ENCODE measurements at regions not wholly inside any gene's neighbourhood (a gene's known extent, or its start where the extent isn't known, plus 50 kb on each side); places are given as distances from the start of the nearest gene placed in this dataset.
"Not testable (repeated sequence)": the region's sequence is repeated elsewhere in the genome, so short reads cannot be mapped to it uniquely, and the experiment has no call there.

- no peaks in the 10 kb centered on the region for H3K27me3 Mint-ChIP-seq (ENCODE audit: low read depth)
- no peak for DNase-seq (ENCODE audit: low spot score)
- no peaks in the 10 kb centered on the region for H3K36me3 Mint-ChIP-seq (ENCODE audit: low read depth)
- TF ChIP-seq, protein P1, sequence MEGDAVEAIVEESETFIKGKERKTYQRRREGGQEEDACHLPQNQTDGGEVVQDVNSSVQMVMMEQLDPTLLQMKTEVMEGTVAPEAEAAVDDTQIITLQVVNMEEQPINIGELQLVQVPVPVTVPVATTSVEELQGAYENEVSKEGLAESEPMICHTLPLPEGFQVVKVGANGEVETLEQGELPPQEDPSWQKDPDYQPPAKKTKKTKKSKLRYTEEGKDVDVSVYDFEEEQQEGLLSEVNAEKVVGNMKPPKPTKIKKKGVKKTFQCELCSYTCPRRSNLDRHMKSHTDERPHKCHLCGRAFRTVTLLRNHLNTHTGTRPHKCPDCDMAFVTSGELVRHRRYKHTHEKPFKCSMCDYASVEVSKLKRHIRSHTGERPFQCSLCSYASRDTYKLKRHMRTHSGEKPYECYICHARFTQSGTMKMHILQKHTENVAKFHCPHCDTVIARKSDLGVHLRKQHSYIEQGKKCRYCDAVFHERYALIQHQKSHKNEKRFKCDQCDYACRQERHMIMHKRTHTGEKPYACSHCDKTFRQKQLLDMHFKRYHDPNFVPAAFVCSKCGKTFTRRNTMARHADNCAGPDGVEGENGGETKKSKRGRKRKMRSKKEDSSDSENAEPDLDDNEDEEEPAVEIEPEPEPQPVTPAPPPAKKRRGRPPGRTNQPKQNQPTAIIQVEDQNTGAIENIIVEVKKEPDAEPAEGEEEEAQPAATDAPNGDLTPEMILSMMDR (IDR thresholded peaks at IDR 0.05): no peak
- no peaks in the 10 kb centered on the region for H3K4me1 Mint-ChIP-seq (ENCODE audit: low read depth)
- H3K4me3 Mint-ChIP-seq (ENCODE audit: unreplicated experiment): no peak overlapping the region
- peaks cover 28% of the 10 kb centered on the region for H3K9me3 Mint-ChIP-seq (ENCODE audit: low read depth)
- no peak overlapping the region for H3K27ac Mint-ChIP-seq (ENCODE audit: unreplicated experiment)
These were observed 106.5 kb upstream of the IZUMO3 start for GRCh38 chr9:24652181-24652580.

DNA sequence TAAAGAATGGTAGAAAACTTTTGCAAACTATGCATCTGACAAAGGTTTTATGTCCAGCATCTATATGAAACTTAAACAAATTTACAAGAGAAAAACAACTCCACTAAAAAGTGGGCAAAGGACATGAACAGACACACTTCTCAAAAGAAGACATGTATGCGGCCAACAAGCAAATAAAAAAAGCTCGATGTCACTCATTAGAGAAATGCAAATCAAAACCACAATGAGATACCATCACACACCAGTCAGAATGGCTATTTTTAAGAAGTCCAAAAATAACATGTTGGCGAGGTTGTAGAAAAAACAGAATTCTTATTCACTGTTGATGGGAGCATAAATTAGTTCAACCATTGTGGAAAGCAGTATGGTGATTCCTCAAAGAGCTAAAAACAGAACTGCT, 83.1 kb upstream of the IZUMO3 start:
- not testable (repeated sequence) for H3K27ac Mint-ChIP-seq (ENCODE audit: unreplicated experiment); H3K4me3 Mint-ChIP-seq (ENCODE audit: unreplicated experiment); H3K36me3 Mint-ChIP-seq (ENCODE audit: low read depth); H3K4me1 Mint-ChIP-seq (ENCODE audit: low read depth); H3K27me3 Mint-ChIP-seq (ENCODE audit: low read depth); DNase-seq (ENCODE audit: low spot score)
- peaks cover 14% of the 10 kb centered on the region for H3K9me3 Mint-ChIP-seq (ENCODE audit: low read depth)

DNA sequence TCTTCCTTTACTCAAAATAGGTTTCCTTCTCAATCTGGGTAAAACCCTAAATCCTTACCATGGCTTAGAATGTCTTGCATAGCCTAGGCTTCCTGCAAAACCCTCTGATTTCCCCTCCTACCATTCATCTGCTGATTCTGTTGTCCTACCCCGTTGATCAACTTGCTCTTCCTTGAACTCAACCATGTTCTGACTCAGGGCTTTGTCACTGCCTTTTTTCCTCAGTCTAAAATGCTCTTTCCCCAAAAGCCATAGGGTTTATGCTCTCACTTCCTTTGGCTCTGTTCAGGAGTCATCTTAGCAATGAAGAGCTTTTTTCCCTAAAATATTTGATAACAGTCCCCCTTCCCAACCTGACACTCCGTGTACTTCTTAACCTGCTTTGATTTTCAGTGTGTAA, 79.4 kb upstream of the IZUMO3 start:
- Mint-ChIP-seq H3K4me1 (ENCODE audit: low read depth) (no peaks in the 10 kb centered on the region), H3K27ac (ENCODE audit: unreplicated experiment) (no peak overlapping the region), H3K36me3 (ENCODE audit: low read depth) (no peaks in the 10 kb centered on the region), H3K27me3 (ENCODE audit: low read depth) (no peaks in the 10 kb centered on the region), H3K4me3 (ENCODE audit: unreplicated experiment) (no peak overlapping the region), H3K9me3 (ENCODE audit: low read depth) (peaks cover 10% of the 10 kb centered on the region)
- TF ChIP-seq, protein P1 (IDR thresholded peaks at IDR 0.05): no peak
- no peak for DNase-seq (ENCODE audit: low spot score)

DNA sequence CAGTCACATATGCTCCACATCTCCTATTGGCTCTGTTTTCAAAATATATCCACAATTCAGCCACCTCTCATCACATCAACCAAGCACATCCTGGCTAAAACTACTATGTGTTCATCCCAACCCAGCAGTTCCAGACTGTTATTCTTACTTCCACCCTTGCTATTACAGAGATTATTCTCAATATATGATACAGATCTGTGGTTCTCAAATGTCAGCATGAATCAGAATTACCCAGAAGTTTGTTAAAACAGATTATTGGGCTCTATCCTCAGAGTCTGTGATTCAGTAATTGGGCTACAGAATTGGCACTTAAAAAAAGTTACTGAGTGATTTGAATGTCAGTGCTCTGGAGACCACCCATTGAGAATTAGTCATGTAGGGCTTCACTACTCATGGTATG, 78.8 kb upstream of the IZUMO3 start:
- no peaks in the 10 kb centered on the region for H3K36me3 Mint-ChIP-seq (ENCODE audit: low read depth)
- no peak overlapping the region for H3K27ac Mint-ChIP-seq (ENCODE audit: unreplicated experiment)
- TF ChIP-seq, protein P1 (IDR thresholded peaks at IDR 0.05): no peak
- no peaks in the 10 kb centered on the region for H3K27me3 Mint-ChIP-seq (ENCODE audit: low read depth)
- H3K9me3 Mint-ChIP-seq (ENCODE audit: low read depth): peaks cover 10% of the 10 kb centered on the region
- DNase-seq (ENCODE audit: low spot score): no peak
- no peak overlapping the region for H3K4me3 Mint-ChIP-seq (ENCODE audit: unreplicated experiment)
- H3K4me1 Mint-ChIP-seq (ENCODE audit: low read depth): no peaks in the 10 kb centered on the region

DNA sequence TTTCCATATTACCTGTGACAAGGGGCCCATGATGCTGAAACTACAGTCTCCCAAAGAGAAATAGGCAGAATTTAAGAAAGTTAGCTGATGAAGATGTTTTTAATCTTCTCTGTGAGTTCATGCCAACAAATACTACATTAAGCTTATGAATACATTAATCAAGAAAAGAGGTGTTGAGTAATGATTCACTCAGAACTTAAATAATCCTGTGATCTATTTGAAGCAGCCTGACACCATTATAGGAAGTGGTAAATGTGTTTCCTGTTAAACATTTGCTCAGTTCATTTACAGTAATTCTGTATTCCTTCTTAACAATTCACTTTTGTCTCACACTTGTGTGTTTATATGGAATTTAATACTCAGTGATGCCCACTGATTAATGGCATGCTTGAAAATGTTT, 75.0 kb upstream of the IZUMO3 start:
- TF ChIP-seq, protein P1 (IDR thresholded peaks at IDR 0.05): no peak
- Mint-ChIP-seq H3K27ac (ENCODE audit: unreplicated experiment) (no peak overlapping the region), H3K9me3 (ENCODE audit: low read depth) (peaks cover 5% of the 10 kb centered on the region), H3K36me3 (ENCODE audit: low read depth) (no peaks in the 10 kb centered on the region), H3K27me3 (ENCODE audit: low read depth) (no peaks in the 10 kb centered on the region), H3K4me1 (ENCODE audit: low read depth) (no peaks in the 10 kb centered on the region), H3K4me3 (ENCODE audit: unreplicated experiment) (no peak overlapping the region)
- no peak for DNase-seq (ENCODE audit: low spot score)

- no peaks in the 10 kb centered on the region for H3K4me1 Mint-ChIP-seq (ENCODE audit: low read depth)
- no peak overlapping the region for H3K4me3 Mint-ChIP-seq (ENCODE audit: unreplicated experiment)
- no peak overlapping the region for H3K27ac Mint-ChIP-seq (ENCODE audit: unreplicated experiment)
These were observed 71.2 kb upstream of the IZUMO3 start for GRCh38 chr9:24616863-24617262.

More at GRCh38 chr9:24616863-24617262, 71.2 kb upstream of the IZUMO3 start:
- DNase-seq (ENCODE audit: low spot score): no peak
- H3K36me3 Mint-ChIP-seq (ENCODE audit: low read depth): no peaks in the 10 kb centered on the region
- H3K27me3 Mint-ChIP-seq (ENCODE audit: low read depth): no peaks in the 10 kb centered on the region
- no peaks in the 10 kb centered on the region for H3K9me3 Mint-ChIP-seq (ENCODE audit: low read depth)
- TF ChIP-seq, protein P1 (IDR thresholded peaks at IDR 0.05): no peak
